Neural progenitor cell (in vitro differentiated cells): ENCODE measurements at regions not wholly inside any gene's neighbourhood (a gene's known extent, or its start where the extent isn't known, plus 50 kb on each side); places are given as distances from the start of the nearest gene placed in this dataset.

Experiments used
- CTCF ChIP-seq: fragments of 200-600 bp; sonication (generic); IDR thresholded peaks from 2 replicates; pipeline ENCODE4 v1.5.1; 2017; ENCODE audit warnings: antibody characterized with exemption, mild to moderate bottlenecking
- EZH2 ChIP-seq: fragments of 200-600 bp; sonication (generic); IDR thresholded peaks from 2 replicates; pipeline ENCODE4 v1.6.1; 2017; ENCODE audit warnings: antibody characterized with exemption, mild to moderate bottlenecking, moderate library complexity

- no peak for TF ChIP-seq CTCF
- TF ChIP-seq EZH2: no peak
Measured at GRCh38 chr2:107025869-107026380, 140.0 kb upstream of the ST6GAL2 start.
